ENCODE measurements at regions not wholly inside any gene's neighbourhood (a gene's known extent, or its start where the extent isn't known, plus 50 kb on each side); places are given as distances from the start of the nearest gene placed in this dataset.

DNA sequence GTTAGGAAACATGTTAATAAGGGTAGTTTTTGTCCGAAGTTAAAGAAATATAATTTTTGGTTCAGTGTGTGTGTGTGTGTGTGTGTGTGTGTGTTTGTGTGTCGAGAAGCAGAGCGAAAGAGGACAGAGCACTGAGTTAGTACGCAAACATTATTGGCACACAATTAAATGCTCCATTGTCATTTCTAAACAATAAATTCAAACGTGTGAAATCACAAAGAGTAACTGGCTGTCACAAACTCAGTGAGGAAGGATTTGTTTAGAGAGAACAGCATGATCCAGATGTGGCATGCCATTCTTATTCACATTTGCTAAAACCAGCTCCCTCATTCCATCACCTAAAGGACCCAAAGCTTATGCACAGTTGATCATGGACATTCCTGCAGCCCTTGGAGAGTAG is 970.8 kb downstream of the DTWD2 start:
- DNase-seq = no peak

DNA sequence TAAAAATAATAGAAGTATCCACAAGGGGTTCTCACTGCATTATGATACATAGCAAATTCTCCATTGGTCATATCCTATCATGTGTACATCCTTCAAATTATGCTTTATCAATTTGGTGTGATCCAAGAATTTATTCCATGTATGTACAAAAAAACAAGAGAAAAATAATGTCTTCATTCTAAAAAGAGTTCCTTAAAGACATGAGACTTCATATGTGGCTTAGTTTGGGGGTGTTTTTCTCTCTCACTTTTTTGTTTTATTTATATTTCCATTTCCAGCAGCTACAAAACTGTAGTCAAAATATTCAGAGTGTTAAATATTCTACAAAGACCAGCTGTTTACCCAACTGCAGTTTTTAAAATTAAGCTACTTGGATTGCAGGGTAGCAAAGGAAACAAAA is 972.0 kb downstream of the DTWD2 start:
- no peak for DNase-seq

GRCh38 chr5:118015511-118015910 is 972.8 kb downstream of the DTWD2 start:
- DNase-seq = no peak

DNA sequence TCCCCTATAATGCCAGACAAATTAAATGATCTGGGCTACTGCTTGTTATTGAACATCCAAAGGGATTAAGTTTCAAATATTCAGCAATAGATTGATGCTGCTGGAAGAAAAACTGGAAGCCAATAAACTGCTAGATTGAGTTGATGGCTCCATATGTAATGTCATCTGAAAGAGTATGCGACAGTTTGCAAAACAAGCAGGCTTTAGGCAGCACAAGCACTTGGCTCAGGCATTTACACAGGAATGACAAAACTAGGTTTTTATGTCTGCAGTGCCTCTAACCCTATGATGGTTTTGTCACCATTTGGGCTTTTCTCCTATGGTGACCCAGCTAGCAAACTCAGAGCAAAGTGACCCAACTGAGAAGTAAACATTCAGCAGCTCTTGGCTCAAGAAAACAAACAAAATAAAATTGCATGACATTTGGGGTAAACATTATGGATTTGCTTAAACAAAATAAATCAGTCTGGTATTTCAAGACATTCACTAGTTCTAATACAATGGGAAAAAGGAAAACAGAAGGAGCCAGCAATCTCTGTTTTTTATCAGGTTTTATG is 978.5 kb downstream of the DTWD2 start:
- DNase-seq = no peak

DNA sequence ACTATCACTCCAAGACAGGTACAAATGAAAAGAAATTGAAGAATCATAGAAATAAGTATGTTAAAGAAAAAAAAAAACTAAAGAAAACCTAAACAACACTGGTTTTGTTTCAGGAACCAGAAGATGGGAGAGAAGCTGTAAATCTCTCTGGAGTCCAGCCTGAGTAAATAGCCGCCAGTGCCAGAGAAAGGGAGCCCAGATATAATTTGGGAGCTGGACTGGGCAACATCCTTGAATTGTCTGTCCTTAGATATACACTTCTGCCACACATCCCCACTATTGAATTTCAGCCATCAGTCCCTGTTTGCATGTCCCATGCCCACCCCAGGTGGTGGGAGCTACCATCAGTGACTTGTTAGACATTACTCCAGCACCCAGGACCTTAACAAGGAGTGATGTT is 979.6 kb downstream of the DTWD2 start:
- DNase-seq = no peak

GRCh38 chr5:118007262-118007661 is 981.1 kb downstream of the DTWD2 start:
- DNase-seq = no peak

DNA sequence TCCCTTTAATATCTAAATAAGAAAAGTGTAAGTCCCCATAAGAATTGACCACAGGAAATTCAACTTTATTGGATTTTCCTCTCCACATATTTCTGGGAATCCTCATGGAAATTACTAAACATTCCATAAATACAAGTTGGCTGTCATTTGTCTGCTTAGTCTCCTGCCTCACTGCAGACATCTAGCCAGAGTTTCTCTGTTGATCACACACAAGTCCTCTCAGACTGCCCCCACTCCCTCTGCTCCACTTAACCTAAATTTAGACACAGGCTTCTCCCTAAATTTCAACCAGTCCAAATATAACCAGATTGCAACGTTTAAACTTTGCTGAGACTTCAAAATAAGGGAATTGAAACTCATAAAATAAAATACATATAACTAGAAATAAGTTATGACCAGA is 982.1 kb downstream of the DTWD2 start:
- DNase-seq = no peak

DNA sequence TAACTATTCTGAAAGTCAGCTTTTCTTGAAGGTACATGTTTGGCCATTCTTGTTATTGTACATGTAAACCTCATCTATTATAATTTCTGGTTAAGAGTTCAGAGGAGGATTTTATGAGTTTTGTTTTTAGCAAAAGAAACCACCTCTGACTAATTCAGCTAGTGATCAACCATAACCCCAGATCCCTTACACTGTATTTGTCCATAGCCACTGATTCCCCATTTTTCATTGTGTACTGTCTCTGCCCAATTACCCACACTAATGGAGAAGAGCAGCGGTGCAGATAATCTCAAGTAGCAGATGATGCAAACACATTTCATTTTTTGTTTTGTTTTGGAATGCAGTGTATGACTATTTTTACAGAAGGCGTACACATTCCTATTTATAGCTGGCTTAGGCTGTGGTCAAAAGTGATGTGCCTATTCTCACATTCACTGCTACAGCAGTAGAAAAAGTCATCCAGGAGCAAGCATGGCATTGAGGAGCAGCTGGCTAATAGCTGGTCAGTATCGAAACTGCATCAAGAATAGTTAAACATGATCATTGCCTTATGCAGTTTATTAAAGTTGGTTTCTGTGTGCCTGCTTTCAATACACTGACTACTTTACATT is 988.3 kb downstream of the DTWD2 start:
- DNase-seq = no peak

DNA sequence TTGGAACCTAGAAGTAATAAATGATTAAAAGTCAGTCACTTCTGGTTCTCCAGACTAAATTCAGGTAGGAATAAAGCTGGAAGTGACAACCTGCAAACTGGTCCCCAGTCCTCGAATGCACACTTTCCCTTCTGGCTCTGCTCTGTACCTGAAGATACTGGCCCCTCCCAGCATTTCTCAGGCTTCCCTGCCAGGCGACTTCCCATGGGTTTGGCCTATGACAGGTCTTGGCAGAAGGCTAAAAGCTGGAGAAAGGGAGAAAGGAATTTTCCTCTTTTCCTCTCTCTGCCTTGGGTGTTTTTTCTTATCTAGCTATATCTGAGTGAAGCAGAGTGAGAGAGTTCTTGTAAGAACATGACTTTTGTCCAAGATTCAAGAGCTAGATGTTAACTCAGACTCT is 1005.7 kb downstream of the DTWD2 start:
- DNase-seq = no peak

- no peak for DNase-seq
Measured at GRCh38 chr5:117973785-117974184, 1014.6 kb downstream of the DTWD2 start.

GRCh38 chr5:117955831-117956230 is 1032.5 kb downstream of the DTWD2 start:
- DNase-seq = no peak

DNA sequence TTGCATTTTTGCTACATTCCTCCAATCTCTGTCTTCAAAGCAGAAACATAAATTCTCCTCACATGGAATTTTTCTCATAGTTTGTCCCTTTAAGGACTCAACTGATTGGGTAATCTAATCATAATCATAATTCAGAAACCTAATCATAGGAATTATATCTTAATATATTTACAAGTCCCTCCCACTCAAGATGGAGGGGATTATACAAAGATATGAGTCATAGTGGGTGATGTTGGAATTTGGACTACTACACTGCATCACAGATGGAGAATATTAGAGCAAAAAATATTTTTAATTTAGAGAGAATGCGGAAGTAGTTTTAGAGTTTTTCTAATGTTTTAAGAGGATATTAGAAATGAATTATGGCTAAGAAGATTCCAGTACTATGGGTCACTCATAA is 1034.0 kb downstream of the DTWD2 start:
- DNase-seq = no peak

DNA sequence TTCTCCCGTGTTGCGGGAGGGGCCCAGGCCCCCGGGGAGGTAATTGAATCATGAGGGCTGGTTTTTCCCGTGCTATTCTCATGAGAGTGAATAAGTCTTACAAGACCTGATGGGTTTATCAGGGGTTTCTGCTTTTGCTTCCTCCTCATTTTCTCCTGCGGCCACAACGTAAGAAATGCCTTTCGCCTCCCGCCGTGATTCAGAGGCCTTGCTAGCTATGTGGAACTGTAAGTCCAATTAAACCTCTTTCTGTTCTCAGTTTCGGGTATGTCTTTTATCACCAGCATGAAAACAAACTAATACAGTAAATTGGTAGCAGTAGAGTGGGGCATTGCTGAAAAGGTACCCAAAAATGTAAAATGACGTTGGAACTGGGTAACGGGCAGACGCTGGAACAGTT is 1035.1 kb downstream of the DTWD2 start:
- DNase-seq = no peak

GRCh38 chr5:117947836-117948235 is 1040.5 kb downstream of the DTWD2 start:
- no peak for DNase-seq

- no peak for DNase-seq
Measured at GRCh38 chr5:117947121-117947520, 1041.2 kb downstream of the DTWD2 start.

- DNase-seq = no peak
Measured at GRCh38 chr5:117945258-117945657, 1043.1 kb downstream of the DTWD2 start.

- DNase-seq = no peak
Measured at GRCh38 chr5:117943541-117943940, 1044.8 kb downstream of the DTWD2 start.

- no peak for DNase-seq
Measured at GRCh38 chr5:117942861-117943519, 1045.4 kb downstream of the DTWD2 start.

- no peak for DNase-seq
Measured at GRCh38 chr5:117893211-117893610, 1095.1 kb downstream of the DTWD2 start.

GRCh38 chr5:117892360-117892759 is 1096.0 kb downstream of the DTWD2 start:
- no peak for DNase-seq

- DNase-seq = no peak
Measured at GRCh38 chr5:117889596-117889995, 1098.8 kb downstream of the DTWD2 start.

- no peak for DNase-seq
Measured at GRCh38 chr5:117888688-117889087, 1099.7 kb downstream of the DTWD2 start.

GRCh38 chr5:117881426-117882230 is 1106.7 kb downstream of the DTWD2 start:
- DNase-seq = no peak

GRCh38 chr5:117880932-117881331 is 1107.4 kb downstream of the DTWD2 start:
- no peak for DNase-seq
